ENCODE measurements at regions not wholly inside any gene's neighbourhood (a gene's known extent, or its start where the extent isn't known, plus 50 kb on each side); places are given as distances from the start of the nearest gene placed in this dataset.

GRCh38 chr6:169912266-169913095 is 161.1 kb downstream of the ERMARD start:
- DNase-seq (ENCODE audit: low read depth), result no peak

DNA sequence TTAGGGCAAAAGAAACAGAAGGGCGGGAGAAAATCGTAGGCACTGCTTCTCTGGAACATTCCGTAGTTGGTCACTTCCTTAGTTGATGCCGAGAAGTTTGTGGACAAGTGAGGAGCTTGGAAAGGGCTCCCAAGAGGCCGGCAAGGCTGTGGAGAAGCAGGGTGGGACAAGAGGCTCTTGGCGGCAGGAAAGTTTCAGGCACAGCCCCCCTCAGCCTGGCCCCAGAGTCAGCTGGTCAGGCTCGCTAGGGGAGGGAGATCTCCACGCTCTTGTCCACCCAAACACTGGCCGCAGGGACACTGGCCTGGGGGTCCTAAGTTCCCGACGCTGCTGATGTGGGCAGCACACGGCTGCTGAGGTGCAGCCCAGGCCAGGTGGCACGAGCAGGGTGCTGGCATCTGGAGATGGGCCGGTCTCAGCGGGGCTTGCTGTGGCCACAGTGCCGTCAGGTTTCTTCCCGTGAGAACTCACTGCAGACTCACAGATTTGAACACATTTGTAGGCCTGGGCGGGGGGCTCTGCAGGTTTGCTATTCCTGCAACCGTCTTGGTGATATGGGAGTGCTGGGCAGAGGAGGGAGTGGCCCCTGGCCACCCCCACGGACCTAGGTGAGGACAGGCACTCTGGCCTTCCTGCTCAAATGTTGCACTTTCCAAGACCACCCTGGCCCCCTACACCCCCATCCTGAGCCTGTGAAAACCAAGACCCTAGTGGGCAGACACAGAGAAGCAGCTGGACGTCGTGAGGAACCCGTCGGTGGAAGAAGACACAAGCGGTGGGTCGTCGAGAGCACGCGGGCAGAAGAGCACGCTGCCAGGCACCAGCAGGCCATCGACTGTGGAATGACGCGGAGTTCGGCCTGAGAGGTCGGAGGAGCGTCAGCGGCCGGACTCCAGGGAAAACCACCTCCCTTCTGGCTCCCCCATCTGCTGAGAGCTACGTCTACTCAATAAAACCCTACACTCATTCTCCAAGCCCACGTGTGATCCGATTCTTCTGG is 160.1 kb downstream of the ERMARD start:
- DNase-seq (ENCODE audit: low read depth), result no peak

GRCh38 chr6:169909113-169909512 is 157.7 kb downstream of the ERMARD start:
- no peak for DNase-seq (ENCODE audit: low read depth)

GRCh38 chr6:169908403-169908933 is 157.0 kb downstream of the ERMARD start:
- no peak for DNase-seq (ENCODE audit: low read depth)

DNA sequence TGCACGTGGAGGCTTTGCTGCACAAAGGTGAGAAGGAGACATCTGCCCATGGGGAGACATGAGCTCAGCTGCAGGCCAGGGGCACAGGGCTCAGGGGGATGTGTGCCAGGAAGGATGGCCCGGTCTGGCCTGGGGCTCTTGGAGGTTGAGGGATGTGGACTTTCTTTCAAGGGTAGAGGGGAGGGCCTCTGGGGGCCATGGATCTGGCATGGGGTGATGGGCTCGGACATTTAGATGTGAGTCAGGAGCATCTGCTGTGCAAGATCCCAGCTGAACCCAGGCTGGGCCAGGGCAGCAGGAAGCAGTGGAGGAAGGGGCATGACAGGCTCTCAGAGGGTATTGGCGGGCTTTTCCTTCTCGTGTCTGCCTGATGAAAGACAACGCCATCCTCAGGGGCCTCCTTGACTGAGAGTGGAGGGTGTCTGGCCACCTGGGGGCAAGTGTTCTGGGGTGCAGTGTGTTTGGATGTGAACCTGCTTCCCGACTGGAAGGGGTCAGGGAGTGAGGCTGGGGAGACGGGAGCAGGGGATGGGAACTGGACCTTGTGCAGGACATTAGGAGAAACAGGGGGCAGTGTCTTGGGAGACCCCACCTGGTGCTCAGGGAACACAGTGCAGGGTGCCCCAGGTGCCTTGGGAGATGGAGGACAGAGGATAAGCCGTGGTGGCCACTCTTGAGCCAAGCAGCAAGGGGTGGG is 156.1 kb downstream of the ERMARD start:
- no peak for DNase-seq (ENCODE audit: low read depth)

DNA sequence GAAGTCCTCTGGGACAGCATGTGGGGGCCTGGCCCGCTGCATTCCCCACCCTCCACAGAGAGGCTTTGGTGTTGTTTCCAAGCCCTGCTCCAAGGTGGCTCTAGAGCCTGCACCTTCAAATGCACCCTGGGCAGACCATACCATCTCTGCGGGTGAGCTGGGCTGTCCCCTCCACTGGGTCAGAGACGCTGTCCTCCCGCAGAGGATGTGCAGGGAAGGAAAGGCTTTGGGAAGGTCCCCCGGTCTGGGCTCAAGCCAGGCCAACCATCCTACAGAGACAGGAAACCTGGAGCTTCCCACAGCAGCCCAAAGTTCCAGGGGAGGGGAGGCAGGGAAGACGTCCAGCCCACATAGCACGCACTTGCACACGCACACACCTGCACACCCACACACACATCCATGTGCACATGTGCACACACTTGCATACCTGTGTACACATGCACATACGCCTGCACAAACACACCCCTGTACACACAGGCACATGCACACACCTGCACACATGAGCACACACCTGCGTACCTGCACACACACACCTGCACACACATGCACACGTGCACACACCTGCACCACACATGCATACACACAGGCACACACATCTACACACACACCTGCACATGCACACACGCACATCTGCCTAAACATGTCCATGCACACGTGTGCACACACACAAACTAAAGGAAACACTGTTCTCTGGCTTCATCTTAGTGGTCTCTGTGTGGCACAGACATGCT is 155.4 kb downstream of the ERMARD start:
- no peak for DNase-seq (ENCODE audit: low read depth)

- no peak for DNase-seq (ENCODE audit: low read depth)
These were observed 154.7 kb downstream of the ERMARD start for GRCh38 chr6:169906004-169906687.

GRCh38 chr6:169905041-169905807 is 153.8 kb downstream of the ERMARD start:
- peak; percentile 2 for DNase-seq (ENCODE audit: low read depth)

GRCh38 chr6:169904051-169904922 is 152.9 kb downstream of the ERMARD start:
- DNase-seq (ENCODE audit: low read depth), result no peak

- DNase-seq (ENCODE audit: low read depth), result no peak
These were observed 151.7 kb downstream of the ERMARD start for GRCh38 chr6:169903122-169903521.

GRCh38 chr6:169902604-169903003 is 151.2 kb downstream of the ERMARD start:
- DNase-seq (ENCODE audit: low read depth), result no peak

- DNase-seq (ENCODE audit: low read depth), result no peak
These were observed 150.6 kb downstream of the ERMARD start for GRCh38 chr6:169902070-169902469.

DNA sequence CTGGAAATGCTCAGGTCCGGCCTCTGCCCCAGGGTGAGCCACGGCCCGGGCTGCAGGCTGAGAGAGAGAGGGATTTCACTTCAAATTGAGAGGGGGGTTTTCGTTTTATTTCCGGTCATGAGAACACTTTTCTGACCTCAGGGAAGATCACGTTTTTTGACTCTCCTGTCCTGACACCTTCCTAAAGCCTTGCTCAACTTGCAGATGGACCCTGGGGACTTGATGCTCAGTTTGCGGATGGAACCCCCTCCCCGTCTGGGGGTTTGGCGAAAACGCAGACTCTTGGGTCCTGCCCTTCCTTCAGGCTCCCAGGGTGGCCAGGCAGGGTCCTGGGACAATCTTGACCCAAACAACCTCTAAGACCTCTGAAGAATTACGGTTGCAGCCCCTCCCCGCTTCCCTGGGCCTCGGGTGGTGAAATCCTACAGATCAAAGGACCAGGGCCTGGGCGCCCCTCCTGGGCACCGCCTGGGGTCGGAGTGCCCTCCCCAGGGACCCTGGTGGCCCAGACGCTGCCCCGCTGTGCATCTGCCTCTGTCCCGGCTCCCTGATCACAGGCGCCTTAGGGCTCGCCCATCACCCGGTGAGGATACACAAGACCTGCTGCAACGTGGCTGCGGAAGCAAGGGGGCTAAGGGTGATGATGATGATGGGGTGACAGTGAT is 148.2 kb downstream of the ERMARD start:
- no peak for DNase-seq (ENCODE audit: low read depth)

- DNase-seq (ENCODE audit: low read depth), result no peak
These were observed 147.5 kb downstream of the ERMARD start for GRCh38 chr6:169898788-169899480.

- no peak for DNase-seq (ENCODE audit: low read depth)
These were observed 146.4 kb downstream of the ERMARD start for GRCh38 chr6:169897601-169898358.

DNA sequence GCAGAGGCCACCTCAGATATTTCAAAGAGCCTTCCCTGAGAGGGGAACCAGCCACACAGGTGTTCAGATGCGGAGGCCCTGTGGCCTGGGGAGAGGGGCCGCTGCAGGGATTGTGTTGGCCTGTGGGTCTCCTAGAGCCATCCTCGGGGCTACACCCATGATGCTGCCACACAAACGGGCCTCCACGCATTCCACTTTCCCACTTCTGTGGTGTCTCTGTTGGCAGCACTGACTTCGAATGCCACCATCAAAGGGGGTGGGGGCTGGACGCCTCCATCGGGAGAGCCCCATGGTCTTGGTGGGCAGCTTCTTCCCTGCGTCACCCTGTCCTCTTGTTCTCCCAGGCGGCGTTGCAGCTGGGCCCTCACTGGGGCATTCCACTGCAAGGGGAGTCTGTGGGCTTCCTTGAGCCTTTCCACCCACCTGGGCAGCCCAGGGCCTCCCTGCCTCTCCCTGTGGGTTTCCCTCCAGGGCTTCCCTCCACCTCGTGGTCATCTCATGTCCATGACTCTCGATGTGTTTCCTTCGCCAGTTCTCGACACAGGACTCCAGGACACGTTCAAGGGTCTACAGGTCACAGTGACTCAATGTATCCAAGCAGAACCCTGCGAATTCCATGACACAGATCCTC is 145.5 kb downstream of the ERMARD start:
- DNase-seq (ENCODE audit: low read depth), result no peak
